Activated T-helper 1 cell treated with anti-CD3 and anti-CD28 coated beads, Interleukin-12 subunit alpha, Interleukin-12 subunit beta, Interleukin-2, Interleukin-4 antibody, amounts not matched to agents 30 ng/mL and 10 ng/mL and 1 ng/mL, durations not matched to agents 14 hours and 24 hours and 36 hours (primary cell): ENCODE measurements at regions not wholly inside any gene's neighbourhood (a gene's known extent, or its start where the extent isn't known, plus 50 kb on each side); places are given as distances from the start of the nearest gene placed in this dataset.
"Not testable (repeated sequence)": the region's sequence is repeated elsewhere in the genome, so short reads cannot be mapped to it uniquely, and the experiment has no call there.

Experiments
- DNase-seq: peaks from one replicate; pipeline ENCODE4 v3.0.0; 2021; ENCODE audit warnings: low spot score
- H3K27ac Mint-ChIP-seq: one replicate; pipeline ENCODE4 v1.8.0; 2021; ENCODE audit warnings: mild to moderate bottlenecking, mixed read lengths
- H3K27me3 Mint-ChIP-seq: one replicate; pipeline ENCODE4 v1.8.0; 2022; ENCODE audit warnings: mild to moderate bottlenecking, moderate library complexity, mixed read lengths; ENCODE audit not compliant: insufficient read depth
- H3K36me3 Mint-ChIP-seq: one replicate; pipeline ENCODE4 v1.8.0; 2021; ENCODE audit warnings: low read depth, mixed read lengths
- H3K4me1 Mint-ChIP-seq: one replicate; pipeline ENCODE4 v1.8.0; 2021; ENCODE audit warnings: low read depth, mixed read lengths
- H3K4me3 Mint-ChIP-seq: one replicate; pipeline ENCODE4 v1.8.0; 2021; ENCODE audit warnings: mild to moderate bottlenecking, moderate library complexity, mixed read lengths
- H3K9me3 Mint-ChIP-seq: one replicate; pipeline ENCODE4 v1.8.0; 2021; ENCODE audit warnings: mixed read lengths
- intact Hi-C: fragments of 100-400 bp; cut with micrococcal nuclease; formaldehyde crosslinking; loops from one replicate; pipeline ENCODE4 v1.15.1; 2024

DNA sequence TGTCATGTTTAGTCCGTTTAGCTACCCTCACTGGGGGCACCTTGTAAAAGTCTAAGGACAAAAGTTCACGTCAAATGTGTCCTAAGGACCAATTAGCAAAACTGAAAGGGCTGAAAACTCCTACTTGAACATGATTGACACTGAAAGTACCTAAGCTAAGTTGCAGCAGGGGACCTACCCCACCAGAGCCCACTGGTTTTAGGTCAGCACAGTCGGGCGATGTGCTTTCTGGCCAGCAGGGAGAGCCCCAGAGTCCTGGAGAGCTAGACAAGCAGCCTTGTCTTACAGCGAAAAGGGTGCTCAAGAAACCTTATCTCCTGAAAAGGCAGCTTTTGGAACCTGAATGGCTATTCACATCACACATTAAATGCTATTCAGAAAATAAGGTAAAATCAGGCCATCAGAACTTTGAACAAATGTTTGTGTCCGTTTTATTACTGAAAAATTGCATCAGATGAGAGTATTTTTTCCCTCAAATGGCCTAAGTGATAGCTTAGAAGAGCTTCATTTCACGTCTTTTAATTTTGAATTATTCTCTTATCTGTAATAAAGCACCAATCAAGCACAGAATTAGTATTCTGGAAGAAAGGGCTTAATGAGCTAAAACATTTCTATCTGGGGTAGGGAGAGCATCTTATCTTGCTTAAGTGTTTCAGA is 52.2 kb upstream of the MKI67 start:
- no peak overlapping the region for H3K4me3 Mint-ChIP-seq
- H3K27ac Mint-ChIP-seq = no peak overlapping the region
- DNase-seq = peak; percentile 42
- H3K9me3 Mint-ChIP-seq = peaks cover 20% of the 10 kb centered on the region
- peaks cover 6% of the 10 kb centered on the region for H3K36me3 Mint-ChIP-seq
- H3K4me1 Mint-ChIP-seq = peaks cover 44% of the 10 kb centered on the region
- H3K27me3 Mint-ChIP-seq = peaks cover 3% of the 10 kb centered on the region
- intact Hi-C loops = no loop called here

DNA sequence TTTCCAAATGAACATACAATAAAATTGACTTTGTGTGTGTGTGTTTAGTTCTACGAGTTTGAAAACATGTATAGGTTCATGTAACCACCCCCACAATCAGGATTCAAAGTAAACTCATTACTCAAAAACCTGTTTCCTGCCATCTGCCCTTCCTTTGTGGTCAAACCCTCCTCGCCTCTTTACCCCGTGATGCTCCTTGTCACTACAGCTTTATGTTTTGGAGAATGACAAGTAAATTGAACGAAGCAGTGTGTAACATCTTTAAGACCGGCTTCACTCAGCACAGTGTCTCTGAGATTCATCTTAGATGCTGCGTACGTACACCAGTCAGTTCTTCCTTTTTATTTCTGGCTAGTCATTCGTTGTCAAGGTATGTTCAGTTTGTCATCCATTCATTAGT is 54.6 kb upstream of the MKI67 start:
- DNase-seq = peak; percentile 68
- H3K27me3 Mint-ChIP-seq = no peaks in the 10 kb centered on the region
- H3K4me3 Mint-ChIP-seq = peak overlapping the region; percentile 68
- H3K27ac Mint-ChIP-seq = peak overlapping the region; percentile 82
- peaks cover 62% of the 10 kb centered on the region for H3K4me1 Mint-ChIP-seq
- peaks cover 13% of the 10 kb centered on the region for H3K9me3 Mint-ChIP-seq
- intact Hi-C loops = loop anchor here (1.0 to 2.0 kb wide), 5 partner anchors 31 to 190 kb away; partner anchors contain the start of gene MKI67
- H3K36me3 Mint-ChIP-seq = peaks cover 14% of the 10 kb centered on the region

DNA sequence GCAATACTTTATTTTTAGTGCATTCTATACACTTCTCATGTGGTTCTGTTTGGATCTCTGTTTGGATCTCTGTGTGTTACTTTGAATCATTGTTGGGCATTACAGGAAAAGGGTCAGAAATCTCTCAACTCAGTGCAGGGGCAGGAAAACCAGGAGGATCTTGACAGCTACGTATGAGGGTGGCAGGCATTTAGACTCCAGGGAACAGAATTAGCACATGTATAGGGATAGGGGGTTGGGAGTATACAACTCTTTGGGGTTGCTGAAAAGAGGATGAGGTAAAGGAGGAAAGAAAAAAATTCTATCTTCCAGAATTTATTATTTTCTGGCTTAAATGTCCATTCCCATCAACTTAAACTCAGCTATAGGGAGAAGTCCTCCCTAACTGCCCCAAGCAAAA is 59.4 kb upstream of the MKI67 start:
- no peak for DNase-seq
- intact Hi-C loops = no loop called here
- H3K4me1 Mint-ChIP-seq = peaks cover 72% of the 10 kb centered on the region
- H3K27me3 Mint-ChIP-seq = peaks cover 5% of the 10 kb centered on the region
- H3K36me3 Mint-ChIP-seq = peaks cover 16% of the 10 kb centered on the region
- H3K4me3 Mint-ChIP-seq = peak overlapping the region; percentile 1
- H3K9me3 Mint-ChIP-seq = peaks cover 13% of the 10 kb centered on the region
- no peak overlapping the region for H3K27ac Mint-ChIP-seq

DNA sequence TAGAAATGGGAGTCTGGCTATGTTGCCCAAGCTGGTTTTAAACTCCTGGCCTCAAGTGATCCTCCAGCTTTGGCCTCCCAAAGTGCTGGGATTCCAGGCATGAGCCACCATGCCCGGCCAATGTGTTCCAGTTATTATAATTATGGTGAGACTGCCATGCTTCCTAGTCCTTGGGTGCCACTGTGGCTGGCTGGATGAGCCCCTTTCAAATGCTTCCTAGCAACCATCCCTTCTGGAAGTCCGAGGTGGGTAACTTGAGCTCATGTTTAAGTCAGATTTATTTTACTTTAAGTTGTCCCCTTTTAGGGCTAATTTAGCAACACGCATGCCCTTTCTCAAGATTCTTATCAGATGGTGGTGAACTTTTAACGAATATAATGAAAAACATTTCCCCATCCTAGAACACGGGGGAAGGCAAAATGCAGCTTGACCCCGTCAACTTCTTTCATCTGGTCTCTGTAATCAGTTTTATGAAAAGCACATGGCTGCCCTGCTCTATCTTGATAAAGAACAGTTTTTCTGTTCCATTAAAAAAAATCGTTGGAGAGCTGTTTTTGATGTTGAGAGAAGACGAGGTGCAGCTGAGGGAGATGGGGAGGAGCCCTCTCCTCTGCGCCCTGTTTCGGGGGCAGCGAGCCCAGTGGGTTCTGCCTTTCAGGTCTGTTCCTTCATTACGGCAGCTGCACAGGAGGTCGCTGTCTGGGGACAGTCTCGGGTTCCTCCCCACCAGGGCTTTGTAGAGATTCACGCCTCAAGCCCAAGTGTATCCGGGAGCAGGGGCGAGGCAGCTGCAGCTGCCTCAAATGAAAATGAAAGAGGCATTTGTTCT is 61.0 kb upstream of the MKI67 start:
- intact Hi-C loops = no loop called here
- Mint-ChIP-seq H3K27me3 (peaks cover 5% of the 10 kb centered on the region), H3K9me3 (peaks cover 13% of the 10 kb centered on the region), H3K27ac (peak overlapping the region; percentile 69), H3K4me1 (peaks cover 65% of the 10 kb centered on the region), H3K36me3 (peaks cover 16% of the 10 kb centered on the region), H3K4me3 (peak overlapping the region; percentile 79)
- peak; percentile 25 for DNase-seq

DNA sequence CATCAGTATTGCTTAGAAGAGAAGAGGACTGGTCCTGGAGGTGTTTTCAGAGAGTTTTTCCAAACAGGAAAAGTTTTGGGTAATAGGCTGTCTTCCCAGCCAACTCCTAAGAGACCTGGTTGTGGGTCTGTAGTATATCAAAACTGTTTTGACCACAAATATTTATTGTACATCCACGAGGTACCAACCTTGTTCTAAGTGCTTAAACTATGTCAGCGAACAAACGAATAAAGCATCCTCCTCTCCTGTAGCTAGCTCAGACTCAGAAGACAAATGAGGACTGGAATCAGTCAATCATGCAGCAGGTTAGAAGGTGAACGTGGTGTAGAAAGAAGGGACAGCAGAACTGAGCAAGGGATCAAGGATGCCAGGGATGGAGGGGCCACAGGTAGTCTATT is 61.6 kb upstream of the MKI67 start:
- H3K4me1 Mint-ChIP-seq = peaks cover 63% of the 10 kb centered on the region
- peaks cover 10% of the 10 kb centered on the region for H3K9me3 Mint-ChIP-seq
- peak overlapping the region; percentile 79 for H3K4me3 Mint-ChIP-seq
- peaks cover 5% of the 10 kb centered on the region for H3K27me3 Mint-ChIP-seq
- no peak for DNase-seq
- peaks cover 13% of the 10 kb centered on the region for H3K36me3 Mint-ChIP-seq
- intact Hi-C loops = loop anchor here (1.0 kb wide), 1 partner anchor 23 kb away; no protein-coding TSS in a partner anchor
- H3K27ac Mint-ChIP-seq = peak overlapping the region; percentile 69

DNA sequence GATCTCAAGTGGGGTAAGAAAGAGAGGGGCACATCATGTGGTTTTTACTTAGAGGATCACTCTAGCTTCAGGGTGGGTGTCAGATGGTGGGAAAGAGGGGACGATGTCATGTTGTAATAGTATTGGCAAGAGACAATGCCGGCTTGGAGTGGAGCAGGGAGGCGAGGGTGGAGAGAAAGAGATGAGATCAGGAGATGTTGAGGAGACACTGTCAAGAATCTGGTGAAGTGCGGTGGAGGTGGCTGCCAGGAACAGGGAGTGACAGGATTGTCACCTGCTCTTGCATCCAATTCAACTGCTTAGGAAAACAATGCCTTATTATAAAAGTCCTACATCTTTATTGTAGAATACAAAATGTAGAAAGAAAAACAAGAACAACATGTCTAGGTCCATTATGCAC is 63.0 kb upstream of the MKI67 start:
- peaks cover 5% of the 10 kb centered on the region for H3K27me3 Mint-ChIP-seq
- no peak overlapping the region for H3K27ac Mint-ChIP-seq
- H3K4me1 Mint-ChIP-seq = peaks cover 51% of the 10 kb centered on the region
- no peak for DNase-seq
- H3K9me3 Mint-ChIP-seq = no peaks in the 10 kb centered on the region
- intact Hi-C loops = no loop called here
- no peak overlapping the region for H3K4me3 Mint-ChIP-seq
- peaks cover 7% of the 10 kb centered on the region for H3K36me3 Mint-ChIP-seq

DNA sequence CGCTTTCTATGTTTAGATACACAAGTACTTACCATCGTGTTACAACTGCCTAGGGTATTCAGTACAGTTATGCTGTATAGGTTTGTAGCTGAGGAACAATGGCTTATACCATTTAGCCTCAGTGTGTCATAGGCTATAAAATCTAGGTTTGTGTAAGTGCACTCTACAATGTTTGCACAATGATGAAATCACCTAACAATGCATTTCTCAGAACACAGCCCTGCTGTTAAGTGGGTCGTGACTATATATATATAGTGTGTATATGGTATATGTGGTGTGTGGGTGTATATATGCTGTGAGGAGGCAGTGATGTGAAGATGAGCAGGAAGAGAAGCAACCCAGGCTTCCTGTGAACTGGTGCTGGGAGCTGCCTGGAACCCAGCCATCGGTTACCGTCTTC is 65.6 kb upstream of the MKI67 start:
- intact Hi-C loops = no loop called here
- H3K36me3 Mint-ChIP-seq = peaks cover 2% of the 10 kb centered on the region
- H3K9me3 Mint-ChIP-seq = no peaks in the 10 kb centered on the region
- DNase-seq = no peak
- H3K4me1 Mint-ChIP-seq = peaks cover 28% of the 10 kb centered on the region
- H3K27ac Mint-ChIP-seq = no peak overlapping the region
- H3K4me3 Mint-ChIP-seq = no peak overlapping the region
- H3K27me3 Mint-ChIP-seq = peaks cover 5% of the 10 kb centered on the region

DNA sequence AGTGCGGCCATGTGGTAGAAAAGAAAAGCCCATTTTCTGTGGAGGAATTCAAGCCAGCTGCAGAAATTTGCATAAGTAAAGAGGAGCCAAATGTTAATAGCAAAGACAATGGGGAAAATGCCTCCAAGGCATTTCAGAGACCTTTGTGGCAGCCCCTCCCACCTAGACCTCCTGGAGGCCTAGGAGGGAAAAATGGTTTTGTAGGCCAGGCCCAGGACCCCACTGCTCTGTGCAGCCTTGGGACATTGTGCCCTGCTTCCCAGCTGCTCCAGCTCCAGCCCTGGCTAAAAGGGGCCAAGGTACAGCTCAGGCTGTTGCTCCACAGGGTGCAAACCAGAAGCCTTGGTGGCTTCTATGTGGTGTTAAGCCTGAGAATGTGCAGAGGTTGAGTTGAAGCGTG is 75.6 kb upstream of the MKI67 start:
- H3K4me3 Mint-ChIP-seq, intact Hi-C loops, H3K27me3 Mint-ChIP-seq, DNase-seq, H3K4me1 Mint-ChIP-seq, H3K27ac Mint-ChIP-seq: not testable (repeated sequence)
- Mint-ChIP-seq H3K9me3 (peaks cover 29% of the 10 kb centered on the region), H3K36me3 (peaks cover 15% of the 10 kb centered on the region)

DNA sequence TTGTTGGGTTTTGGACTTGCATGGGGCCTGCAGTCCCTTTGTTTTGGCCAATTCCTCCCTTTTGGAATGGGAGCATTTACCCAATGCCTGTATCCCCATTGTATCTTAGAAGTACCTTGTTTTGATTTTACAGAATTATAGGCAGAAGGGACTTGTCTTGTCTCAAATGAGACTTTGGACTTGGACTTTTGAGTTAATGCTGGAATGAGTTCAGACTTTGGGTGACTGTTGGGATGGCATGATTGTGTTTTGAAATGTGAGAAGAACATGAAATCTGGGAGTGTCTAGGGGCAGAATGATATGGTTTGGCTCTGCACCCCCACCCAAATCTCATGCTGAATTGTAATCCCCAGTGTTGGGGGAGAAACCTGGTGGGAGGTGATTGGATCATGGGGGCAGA is 76.8 kb upstream of the MKI67 start:
- no peak for DNase-seq
- Mint-ChIP-seq H3K36me3 (peaks cover 15% of the 10 kb centered on the region), H3K4me1 (no peaks in the 10 kb centered on the region), H3K27ac (no peak overlapping the region), H3K27me3 (peaks cover 6% of the 10 kb centered on the region), H3K4me3 (no peak overlapping the region), H3K9me3 (peaks cover 29% of the 10 kb centered on the region)
- intact Hi-C loops = no loop called here

DNA sequence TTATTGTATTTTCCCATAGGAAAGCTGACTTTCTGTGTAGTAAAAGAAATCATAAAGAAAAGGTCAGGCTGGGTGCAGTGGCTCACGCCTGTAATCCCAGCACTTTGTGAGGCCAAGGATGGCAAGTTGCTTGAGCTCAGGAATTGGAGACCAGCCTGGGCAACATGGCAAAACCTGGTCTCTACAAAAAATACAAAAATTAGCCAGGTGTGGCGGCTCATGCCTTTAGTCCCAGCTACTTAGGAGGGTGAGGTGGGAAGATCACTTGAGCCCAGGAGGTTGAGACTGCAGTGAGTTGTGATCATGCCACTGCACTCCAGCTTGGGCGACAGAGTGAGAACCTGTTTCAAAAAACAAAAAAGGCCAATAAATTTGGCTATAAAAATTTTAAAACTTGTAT is 79.4 kb upstream of the MKI67 start:
- Mint-ChIP-seq H3K9me3 (peaks cover 26% of the 10 kb centered on the region), H3K36me3 (peaks cover 13% of the 10 kb centered on the region)
- H3K27ac Mint-ChIP-seq, H3K4me3 Mint-ChIP-seq, DNase-seq, intact Hi-C loops, H3K4me1 Mint-ChIP-seq, H3K27me3 Mint-ChIP-seq: not testable (repeated sequence)

DNA sequence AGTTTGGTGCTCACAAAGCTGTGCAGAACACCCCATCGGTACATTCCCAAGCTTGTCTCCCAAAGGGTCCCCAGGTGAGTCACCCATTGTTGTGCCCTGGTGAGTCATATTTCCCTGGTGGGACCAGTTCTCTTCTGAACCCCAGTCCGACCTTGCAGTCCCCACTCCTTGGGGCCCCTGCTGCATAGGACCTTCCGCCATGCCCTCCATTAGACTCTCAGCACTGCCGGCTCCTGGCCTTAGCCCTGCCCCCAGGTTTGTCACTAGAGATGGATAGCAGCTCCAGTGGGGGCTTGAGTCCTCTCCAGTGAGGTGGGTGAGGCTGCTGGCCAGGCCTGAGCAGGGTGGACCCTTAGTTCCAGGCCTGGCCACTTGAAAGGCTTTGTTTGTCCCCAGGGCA is 80.5 kb upstream of the MKI67 start:
- peaks cover 3% of the 10 kb centered on the region for H3K4me1 Mint-ChIP-seq
- intact Hi-C loops = no loop called here

DNA sequence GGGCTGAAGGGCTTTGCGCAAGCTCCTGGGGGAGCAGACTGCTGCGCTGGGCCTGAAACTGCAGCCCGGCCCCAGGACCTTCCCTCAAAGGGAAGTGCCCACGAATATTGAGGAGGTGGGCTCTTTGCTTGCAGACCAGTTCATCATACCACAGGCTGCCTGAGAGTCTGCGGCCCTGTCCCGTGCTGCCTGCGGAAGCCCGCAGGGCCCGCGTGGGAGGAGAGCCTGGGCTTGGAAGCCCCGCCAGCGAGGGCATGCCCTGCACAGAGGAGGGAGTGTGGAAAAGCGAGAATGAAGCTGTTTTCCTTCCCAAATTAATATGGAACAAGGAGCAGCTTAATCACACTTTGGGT is 83.6 kb upstream of the MKI67 start:
- Mint-ChIP-seq H3K27me3 (peaks cover 13% of the 10 kb centered on the region), H3K9me3 (no peaks in the 10 kb centered on the region), H3K4me1 (peaks cover 11% of the 10 kb centered on the region), H3K4me3 (peak overlapping the region; percentile 82), H3K27ac (peak overlapping the region; percentile 66), H3K36me3 (peaks cover 2% of the 10 kb centered on the region)
- intact Hi-C loops = loop anchor here (1.0 kb wide), 2 partner anchors 22 to 84 kb away; partner anchors contain the start of gene MKI67
- no peak for DNase-seq

More for the DNA sequence above, 80.5 kb upstream of the MKI67 start:
- H3K27ac Mint-ChIP-seq = no peak overlapping the region
- peaks cover 7% of the 10 kb centered on the region for H3K36me3 Mint-ChIP-seq
- peaks cover 9% of the 10 kb centered on the region for H3K27me3 Mint-ChIP-seq
- H3K9me3 Mint-ChIP-seq = peaks cover 16% of the 10 kb centered on the region
- H3K4me3 Mint-ChIP-seq = no peak overlapping the region
- no peak for DNase-seq
